ENCODE measurements at regions not wholly inside any gene's neighbourhood (a gene's known extent, or its start where the extent isn't known, plus 50 kb on each side); places are given as distances from the start of the nearest gene placed in this dataset.
"Not testable (repeated sequence)": the region's sequence is repeated elsewhere in the genome, so short reads cannot be mapped to it uniquely, and the experiment has no call there.

- DNase-seq (ENCODE audit: low spot score): not testable (repeated sequence)
Measured at GRCh38 chr16:13336907-13337881, 435.8 kb downstream of the SHISA9 start.

DNA sequence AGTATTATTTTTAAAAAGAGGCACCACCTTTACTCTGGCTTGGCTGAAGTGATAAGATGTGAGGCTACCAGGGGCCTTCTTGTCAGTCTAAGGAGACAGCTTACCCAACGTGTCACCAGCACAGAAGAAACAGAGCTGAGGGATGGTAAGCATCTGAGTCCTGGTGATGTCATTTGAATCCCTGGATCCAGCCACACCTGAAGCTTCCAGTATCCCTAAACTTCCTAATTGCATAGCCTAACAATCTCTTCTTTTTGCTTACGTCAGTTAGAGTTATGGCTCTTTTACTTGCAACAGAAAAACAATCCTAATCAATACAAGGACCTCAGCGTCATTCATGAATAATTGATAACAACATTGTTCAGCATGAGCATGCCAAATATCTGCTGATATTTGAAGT lies 436.6 kb downstream of the SHISA9 start:
- no peak for DNase-seq (ENCODE audit: low spot score)

GRCh38 chr16:13342675-13343074 lies 441.3 kb downstream of the SHISA9 start:
- DNase-seq (ENCODE audit: low spot score): no peak

- DNase-seq (ENCODE audit: low spot score): no peak
Measured at GRCh38 chr16:13344001-13344400, 442.6 kb downstream of the SHISA9 start.

DNA sequence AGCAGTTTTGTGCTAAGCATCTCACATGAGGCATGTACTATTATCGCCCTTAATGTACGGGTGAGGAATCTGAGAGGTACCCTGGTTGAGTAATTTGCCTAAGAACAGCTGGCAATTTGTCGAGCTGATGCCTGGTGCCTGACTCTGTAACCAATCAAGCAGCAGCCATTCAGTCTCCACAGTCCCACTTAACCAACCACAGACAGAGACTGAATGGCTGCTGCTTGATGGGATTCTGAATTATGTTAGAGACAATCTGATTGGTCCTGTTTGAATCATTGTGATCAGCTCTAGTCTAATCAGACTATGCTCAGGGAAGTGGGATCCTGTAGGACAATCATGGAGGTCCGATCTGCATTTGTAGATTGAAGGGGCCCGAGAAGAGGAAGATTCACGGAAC lies 447.0 kb downstream of the SHISA9 start:
- DNase-seq (ENCODE audit: low spot score): no peak

GRCh38 chr16:13350000-13350399 lies 448.6 kb downstream of the SHISA9 start:
- DNase-seq (ENCODE audit: low spot score): no peak

- DNase-seq (ENCODE audit: low spot score): no peak
Measured at GRCh38 chr16:13351181-13351580, 449.8 kb downstream of the SHISA9 start.

DNA sequence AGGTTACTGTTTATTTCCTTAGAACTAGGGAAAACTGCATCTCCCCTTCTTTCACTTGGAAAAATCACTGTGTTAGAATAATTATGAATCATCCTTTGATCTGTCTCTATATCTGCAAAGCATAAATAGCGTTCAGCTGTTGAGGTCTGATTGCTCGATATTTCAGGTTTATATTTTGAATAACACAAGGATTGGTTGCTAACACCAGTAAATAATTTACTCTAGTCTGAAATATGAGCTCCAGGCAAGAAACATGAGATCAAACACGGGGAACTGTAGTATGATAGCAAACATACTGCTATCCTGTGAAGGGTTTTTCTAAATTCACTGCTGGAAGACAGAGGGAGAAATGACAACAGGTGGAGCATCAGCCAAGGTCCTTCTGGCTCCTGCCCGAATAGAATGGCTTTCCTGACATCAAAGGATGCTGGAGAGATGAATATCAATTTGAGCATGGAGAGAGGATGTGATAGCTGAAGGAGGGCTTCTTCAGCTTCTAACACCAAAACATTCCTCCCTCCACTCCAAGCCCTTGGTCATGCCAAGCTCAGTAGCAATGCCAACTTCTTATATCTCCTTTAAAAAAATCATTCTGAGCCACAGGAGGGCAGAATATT lies 450.3 kb downstream of the SHISA9 start:
- no peak for DNase-seq (ENCODE audit: low spot score)

DNA sequence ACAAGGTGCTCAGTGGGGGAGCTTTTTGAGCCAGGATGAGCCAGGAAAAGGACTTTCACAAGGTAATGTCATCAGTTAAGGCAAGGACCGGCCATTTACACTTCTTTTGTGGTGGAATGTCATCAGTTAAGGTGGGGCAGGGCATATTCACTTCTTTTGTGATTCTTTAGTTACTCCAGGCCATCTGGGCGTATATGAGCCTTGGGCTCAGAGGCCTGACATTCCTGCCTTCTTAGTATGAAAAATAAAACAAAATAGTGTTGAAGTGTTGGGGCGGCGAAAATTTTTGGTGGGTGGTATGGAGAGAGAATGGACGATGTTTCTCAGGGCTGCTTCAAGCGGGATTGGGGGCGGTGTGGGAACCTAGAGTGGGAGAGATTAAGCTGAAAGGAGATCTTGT lies 451.4 kb downstream of the SHISA9 start:
- not testable (repeated sequence) for DNase-seq (ENCODE audit: low spot score)

DNA sequence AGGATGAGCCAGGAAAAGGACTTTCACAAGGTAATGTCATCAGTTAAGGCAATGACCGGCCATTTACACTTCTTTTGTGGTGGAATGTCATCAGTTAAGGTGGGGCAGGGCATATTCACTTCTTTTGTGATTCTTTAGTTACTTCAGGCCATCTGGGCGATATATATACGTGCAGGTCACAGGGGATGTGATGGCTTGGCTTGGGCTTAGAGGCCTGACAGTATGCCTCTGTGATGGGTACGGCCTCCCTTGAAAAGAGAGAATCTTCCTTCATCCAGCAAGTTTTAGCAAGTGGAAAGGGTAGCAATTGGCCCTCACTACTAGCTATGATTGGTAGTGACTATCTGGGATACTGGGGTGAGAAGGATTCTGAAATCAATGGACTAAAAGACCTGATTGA lies 456.4 kb downstream of the SHISA9 start:
- not testable (repeated sequence) for DNase-seq (ENCODE audit: low spot score)

GRCh38 chr16:13359835-13360234 lies 458.4 kb downstream of the SHISA9 start:
- no peak for DNase-seq (ENCODE audit: low spot score)

DNA sequence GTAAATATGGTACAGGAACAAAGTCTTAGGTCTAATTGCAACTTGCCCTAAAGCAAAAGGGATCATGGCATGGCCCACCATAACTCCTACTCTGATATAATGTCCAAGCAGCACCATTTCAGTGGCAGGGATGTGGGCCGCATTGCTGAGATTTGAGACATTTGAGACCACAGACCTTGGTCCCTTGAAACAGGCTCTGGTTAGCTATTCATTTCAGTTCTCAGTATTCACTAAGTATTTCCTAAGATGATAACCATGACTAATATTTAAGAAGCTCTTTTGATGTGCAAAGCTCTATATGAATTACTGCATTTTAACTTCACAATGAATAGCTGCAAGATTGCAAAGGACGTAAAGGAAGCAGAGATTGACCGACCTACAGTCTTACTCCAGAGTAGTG lies 471.0 kb downstream of the SHISA9 start:
- no peak for DNase-seq (ENCODE audit: low spot score)

DNA sequence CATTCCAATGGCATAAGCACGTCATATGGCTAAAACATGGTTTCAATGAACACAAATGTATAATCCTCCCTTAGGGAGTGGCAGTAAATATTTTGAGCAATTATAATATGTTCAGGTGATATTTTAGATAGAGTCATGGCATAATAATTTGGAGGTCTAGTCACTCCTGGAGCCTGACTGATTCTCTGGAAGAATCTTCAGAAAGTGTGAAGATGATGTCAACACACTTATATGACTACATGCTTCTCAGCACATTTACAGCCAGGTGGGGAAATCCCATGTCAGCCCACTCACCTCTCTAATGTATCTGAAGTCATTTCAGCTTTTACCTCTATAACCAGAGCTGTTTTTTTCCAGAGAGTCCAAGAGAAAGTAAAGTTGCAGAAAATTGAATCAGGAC lies 474.8 kb downstream of the SHISA9 start:
- DNase-seq (ENCODE audit: low spot score): no peak

- DNase-seq (ENCODE audit: low spot score): no peak
Measured at GRCh38 chr16:13377143-13377542, 475.7 kb downstream of the SHISA9 start.

- DNase-seq (ENCODE audit: low spot score): no peak
Measured at GRCh38 chr16:13378151-13378550, 476.8 kb downstream of the SHISA9 start.

GRCh38 chr16:13379266-13379665 lies 477.9 kb downstream of the SHISA9 start:
- no peak for DNase-seq (ENCODE audit: low spot score)

GRCh38 chr16:13385156-13386040 lies 484.0 kb downstream of the SHISA9 start:
- DNase-seq (ENCODE audit: low spot score): not testable (repeated sequence)

DNA sequence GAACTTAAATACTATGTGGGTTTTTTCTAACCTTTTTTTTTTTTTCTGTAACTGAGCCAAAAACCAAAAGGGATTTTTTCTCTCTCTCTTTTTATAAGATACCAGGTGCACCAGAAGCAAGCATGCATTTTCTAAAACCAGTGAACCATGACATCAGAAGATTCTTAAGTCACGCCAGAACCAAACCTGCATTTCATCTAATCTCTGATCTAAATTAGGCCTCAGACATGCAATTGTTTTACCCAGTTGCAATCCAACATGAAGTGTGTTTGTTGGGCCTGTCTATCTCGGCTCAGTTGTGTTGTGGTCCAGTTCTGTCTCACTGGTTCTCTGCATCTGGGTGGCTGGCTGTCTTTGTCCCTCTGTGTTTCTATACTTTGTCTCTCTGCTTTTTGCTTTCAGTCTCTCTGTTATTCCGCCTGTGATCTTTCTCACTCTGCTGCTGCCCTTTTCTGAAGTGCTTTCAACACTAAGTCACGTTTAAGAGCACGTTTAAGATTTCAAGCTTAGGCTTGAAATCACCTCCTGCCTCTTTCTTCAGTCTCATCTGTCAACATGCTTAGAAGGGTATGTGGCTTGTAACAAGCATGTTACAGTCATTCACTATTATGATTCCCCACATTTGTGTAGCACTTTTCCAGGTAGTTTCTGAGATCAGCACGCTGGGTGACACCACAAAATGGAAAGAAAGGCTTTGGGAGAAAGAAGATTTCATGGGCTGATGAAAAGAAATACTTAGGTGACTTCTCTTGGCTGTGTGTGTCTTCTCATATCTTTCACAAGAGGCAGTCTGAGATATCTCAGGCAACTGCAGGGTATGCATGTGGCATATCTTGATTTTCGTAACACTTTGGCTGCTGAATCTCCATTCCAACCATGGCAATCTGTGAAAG lies 488.9 kb downstream of the SHISA9 start:
- DNase-seq (ENCODE audit: low spot score): no peak

GRCh38 chr16:13390986-13391305 lies 489.5 kb downstream of the SHISA9 start:
- no peak for DNase-seq (ENCODE audit: low spot score)

DNA sequence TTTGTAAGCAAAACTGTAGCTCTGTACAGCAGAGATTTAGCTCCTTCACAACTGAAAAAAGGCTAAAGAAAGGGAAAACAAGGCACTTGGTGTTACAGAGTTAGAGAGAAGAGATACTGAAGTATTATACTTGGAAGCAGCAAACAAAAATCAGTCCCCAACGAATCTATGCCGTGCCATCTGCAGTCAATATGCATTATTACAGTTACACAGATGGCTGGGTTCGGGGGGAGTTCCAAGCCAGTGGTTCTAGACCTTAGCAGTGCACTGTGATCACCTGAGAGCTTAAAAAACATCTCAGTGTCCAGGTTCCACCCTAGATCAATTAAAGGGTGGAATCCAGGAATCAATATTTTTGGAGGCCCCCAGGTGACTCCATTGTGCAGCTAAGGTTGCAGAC lies 489.9 kb downstream of the SHISA9 start:
- no peak for DNase-seq (ENCODE audit: low spot score)

DNA sequence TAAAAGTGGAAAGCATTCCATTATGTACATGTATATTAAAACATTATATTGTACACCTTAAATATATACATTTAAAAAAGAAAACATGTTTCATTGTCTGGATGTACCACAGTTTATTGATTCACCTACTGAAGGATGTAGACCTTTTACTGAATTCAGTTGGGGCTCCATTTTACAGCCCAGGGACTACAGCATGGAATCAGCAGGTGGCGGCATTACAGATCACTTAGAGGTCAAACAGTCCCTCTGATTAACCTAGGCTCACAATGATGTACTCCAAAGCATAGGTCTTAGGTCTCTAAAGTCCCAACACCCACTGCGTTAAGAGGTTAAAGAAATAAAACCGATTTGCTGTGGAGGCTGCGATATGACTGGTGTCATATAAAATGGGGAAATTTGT lies 490.9 kb downstream of the SHISA9 start:
- no peak for DNase-seq (ENCODE audit: low spot score)

DNA sequence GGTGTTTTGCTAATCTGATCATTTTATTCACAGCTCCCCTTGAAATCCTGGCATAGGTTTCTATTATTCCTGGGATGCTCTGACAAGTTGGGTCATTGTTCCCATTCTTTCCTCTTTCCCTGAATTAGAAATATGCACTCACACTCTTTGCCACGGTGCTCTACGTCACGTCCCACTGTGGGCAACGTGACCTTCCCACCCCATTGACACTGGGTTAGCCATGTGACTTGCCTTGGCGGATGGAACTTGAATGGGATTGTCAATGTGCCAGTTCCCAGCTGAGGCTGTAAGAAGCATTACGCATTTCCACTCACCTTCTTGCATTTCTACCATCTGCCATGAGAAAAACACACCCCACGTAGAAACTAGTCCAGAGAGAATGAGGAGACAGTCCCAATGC lies 492.4 kb downstream of the SHISA9 start:
- no peak for DNase-seq (ENCODE audit: low spot score)
